ENCODE measurements at regions not wholly inside any gene's neighbourhood (a gene's known extent, or its start where the extent isn't known, plus 50 kb on each side); places are given as distances from the start of the nearest gene placed in this dataset.

DNA sequence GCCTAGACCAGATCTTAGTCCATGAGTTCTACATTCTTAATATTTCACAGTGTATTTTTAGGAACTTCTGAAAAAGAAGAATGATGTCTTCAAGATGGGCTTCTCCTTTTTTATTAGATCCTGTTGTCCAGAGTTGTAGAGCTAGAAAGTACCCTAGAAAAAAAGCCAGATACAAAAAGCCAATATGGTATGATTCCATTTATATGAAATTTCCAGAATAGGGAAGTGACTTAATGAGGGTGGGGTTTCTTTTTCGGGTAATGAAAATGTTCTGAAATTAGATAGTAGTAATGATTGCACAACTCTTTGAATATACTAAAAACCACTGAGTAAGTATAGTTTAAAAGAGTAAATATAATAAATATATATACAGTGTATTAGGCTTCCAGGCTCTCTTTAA, 116.9 kb downstream of the NFKBIZ start:
- TF ChIP-seq POLR2AphosphoS5 (IDR thresholded peaks at IDR 0.05) (no peak), POLR2A (IDR thresholded peaks at IDR 0.05) (no peak)
- TF ChIP-seq, protein P1, sequence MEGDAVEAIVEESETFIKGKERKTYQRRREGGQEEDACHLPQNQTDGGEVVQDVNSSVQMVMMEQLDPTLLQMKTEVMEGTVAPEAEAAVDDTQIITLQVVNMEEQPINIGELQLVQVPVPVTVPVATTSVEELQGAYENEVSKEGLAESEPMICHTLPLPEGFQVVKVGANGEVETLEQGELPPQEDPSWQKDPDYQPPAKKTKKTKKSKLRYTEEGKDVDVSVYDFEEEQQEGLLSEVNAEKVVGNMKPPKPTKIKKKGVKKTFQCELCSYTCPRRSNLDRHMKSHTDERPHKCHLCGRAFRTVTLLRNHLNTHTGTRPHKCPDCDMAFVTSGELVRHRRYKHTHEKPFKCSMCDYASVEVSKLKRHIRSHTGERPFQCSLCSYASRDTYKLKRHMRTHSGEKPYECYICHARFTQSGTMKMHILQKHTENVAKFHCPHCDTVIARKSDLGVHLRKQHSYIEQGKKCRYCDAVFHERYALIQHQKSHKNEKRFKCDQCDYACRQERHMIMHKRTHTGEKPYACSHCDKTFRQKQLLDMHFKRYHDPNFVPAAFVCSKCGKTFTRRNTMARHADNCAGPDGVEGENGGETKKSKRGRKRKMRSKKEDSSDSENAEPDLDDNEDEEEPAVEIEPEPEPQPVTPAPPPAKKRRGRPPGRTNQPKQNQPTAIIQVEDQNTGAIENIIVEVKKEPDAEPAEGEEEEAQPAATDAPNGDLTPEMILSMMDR (IDR thresholded peaks at IDR 0.05): no peak
